HG03432 (cell line): ENCODE measurements at regions not wholly inside any gene's neighbourhood (a gene's known extent, or its start where the extent isn't known, plus 50 kb on each side); places are given as distances from the start of the nearest gene placed in this dataset.
"Not testable (repeated sequence)": the region's sequence is repeated elsewhere in the genome, so short reads cannot be mapped to it uniquely, and the experiment has no call there.

ENCODE experiments used
- ATAC-seq: cut with Tn5 transposase; IDR thresholded peaks from one replicate; pipeline ENCODE4 v1.9.1; 2021; ENCODE audit warnings: mild to moderate bottlenecking, moderate library complexity; ENCODE audit not compliant: unreplicated experiment

DNA sequence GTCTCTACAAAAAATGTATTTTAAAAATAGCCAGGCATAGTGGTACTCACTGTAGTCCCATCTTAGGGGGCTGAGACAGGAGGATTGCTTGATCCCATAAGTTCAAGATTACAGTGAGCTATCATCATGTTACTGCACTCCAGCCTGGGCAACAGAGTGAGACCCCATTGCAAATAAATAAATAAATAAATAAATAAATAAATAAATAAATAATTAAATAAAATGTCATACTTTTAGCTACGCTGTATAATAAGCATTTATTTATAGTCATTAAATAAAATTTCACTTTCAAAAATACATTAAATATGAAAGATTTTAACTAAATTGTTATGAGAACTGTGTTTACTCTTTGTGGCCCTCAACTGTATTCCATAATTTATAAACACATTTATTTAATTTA lies 1124.2 kb downstream of the PCDH7 start:
- ATAC-seq = no peak

DNA sequence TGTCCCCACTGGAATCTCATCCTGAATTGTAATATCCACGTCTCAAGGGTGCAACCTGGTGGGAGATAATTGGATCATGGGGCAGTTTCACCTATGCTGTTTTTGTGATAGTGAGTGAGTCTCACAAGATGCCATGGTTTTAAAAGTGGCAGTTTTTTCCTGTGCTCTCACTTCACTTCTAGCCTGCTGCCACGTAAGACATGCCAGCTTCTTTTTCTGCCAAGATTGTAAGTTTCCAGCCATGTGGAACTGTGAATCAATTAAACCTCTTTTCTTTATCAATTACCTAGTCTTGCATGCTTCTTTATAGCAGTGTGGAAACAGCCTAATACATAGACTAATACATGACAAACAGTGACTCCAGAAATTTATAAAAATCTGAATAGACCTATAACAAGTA lies 1131.8 kb downstream of the PCDH7 start:
- no peak for ATAC-seq

DNA sequence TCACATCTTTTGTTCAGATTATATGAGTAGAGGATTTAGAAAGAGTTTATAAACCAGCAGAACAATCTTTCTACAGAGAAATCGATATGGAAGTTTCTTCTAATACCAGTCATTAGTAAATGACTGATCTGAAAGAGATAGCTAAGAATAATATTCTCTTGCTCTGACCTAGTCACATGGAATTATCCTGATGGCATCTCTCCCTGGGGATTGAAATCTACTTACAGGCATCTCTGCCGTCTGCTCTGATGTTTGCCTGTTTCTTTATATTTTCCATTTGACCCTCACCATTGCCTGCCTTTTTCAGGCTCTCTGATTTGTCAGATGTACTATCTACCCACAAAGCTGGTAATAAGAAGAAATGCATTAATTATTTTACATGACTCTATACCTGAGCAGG lies 1157.3 kb downstream of the PCDH7 start:
- no peak for ATAC-seq

GRCh38 chr4:31880837-31881236 lies 1160.7 kb downstream of the PCDH7 start:
- ATAC-seq = not testable (repeated sequence)

DNA sequence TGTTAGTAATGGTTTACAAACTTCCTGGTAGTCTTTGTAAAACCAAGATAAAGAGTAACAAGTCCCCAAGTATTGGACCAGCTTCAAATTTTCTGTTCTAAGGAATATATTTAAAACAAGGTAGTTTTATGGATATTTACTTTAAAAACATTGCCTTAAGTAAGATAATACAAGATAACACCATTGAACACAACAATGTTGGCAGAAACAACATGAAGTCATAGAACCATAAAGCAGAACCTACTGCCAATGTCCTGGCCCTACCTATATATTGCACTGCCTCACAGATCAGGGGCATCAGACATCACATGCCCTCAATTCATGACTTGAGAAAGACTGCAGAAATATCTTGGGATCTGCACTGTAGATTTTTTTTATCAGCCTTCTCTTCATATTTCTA lies 1176.2 kb downstream of the PCDH7 start:
- no peak for ATAC-seq

GRCh38 chr4:31905363-31905762 lies 1185.2 kb downstream of the PCDH7 start:
- no peak for ATAC-seq

GRCh38 chr4:31908261-31908660 lies 1188.1 kb downstream of the PCDH7 start:
- no peak for ATAC-seq

DNA sequence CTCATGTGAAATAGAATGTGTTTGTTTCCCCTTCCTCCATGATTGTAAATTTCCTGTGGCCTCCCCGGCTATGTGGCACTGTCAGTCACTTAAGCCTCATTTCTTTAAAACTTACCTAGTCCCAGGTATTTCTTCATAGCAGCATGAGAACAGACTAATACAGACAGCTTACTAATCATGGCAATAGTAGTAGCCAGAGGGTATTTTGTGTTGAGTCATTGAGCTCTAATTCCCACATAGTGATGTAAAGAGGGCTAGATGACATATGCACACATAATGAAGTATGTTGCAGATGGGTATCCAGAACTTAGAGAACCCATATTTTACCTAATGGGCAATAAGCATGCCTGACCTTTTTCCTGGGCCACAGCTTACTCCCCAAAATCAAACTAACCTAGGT lies 1197.2 kb downstream of the PCDH7 start:
- ATAC-seq = no peak

DNA sequence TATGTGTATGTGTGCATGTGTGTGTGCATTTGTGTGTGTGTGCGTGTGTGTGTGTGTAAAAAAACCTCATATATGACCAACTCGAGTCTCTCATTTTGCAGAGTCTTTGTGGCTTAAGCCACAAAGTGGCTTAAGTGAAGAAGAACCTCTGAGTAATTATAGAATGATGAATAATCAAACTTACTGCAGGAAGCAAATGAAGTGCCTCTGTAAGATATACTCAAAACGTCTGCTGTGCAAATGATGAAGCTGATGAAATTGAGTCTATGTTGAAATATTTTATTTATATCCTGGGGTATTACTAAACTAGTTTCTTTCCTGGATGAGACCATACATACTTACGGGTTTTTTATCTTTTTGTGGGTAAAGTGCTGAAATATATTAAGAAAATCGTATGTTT lies 1198.7 kb downstream of the PCDH7 start:
- ATAC-seq = no peak

DNA sequence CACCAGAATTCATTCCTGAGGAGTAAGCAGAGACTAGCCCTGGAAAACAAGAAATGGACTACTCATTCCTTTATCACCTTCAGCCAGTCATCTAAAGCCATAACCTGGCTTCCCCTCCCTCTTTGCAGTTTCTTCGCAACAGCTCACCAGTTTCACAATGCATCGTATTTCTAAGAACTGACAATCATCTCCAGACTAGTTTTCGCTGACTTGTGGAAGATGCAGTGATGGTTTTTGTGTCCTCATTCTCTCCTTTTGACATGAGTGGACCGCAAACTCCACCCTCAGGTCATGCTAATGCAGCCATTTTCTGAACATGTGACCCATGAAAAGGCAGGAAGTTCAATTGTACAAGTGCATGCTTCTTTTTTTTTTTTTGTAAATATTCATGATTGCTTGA lies 1203.5 kb downstream of the PCDH7 start:
- no peak for ATAC-seq

GRCh38 chr4:31929676-31930345 lies 1209.6 kb downstream of the PCDH7 start:
- no peak for ATAC-seq

GRCh38 chr4:31946456-31946855 lies 1226.3 kb downstream of the PCDH7 start:
- no peak for ATAC-seq

GRCh38 chr4:31947101-31947500 lies 1226.9 kb downstream of the PCDH7 start:
- no peak for ATAC-seq

GRCh38 chr4:31949045-31949444 lies 1228.9 kb downstream of the PCDH7 start:
- ATAC-seq = no peak

DNA sequence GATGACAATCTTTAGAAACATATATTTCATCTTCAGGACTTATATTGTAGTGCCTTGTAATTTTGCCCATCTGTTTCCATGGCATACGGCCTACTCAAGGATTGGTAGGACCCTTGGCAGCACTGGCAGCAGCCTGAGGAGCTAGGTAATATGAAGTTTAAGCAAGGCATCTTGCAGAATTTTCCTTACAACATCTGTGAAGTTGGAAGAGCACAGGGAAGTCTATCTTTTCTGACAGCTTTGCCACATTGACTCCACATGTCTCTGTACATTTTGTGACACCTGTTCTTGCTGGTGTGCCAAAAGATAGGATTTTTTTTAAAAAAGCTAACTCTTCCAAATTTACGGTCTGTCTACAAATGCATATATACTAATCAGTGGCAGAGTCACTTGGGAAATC lies 1235.2 kb downstream of the PCDH7 start:
- no peak for ATAC-seq

DNA sequence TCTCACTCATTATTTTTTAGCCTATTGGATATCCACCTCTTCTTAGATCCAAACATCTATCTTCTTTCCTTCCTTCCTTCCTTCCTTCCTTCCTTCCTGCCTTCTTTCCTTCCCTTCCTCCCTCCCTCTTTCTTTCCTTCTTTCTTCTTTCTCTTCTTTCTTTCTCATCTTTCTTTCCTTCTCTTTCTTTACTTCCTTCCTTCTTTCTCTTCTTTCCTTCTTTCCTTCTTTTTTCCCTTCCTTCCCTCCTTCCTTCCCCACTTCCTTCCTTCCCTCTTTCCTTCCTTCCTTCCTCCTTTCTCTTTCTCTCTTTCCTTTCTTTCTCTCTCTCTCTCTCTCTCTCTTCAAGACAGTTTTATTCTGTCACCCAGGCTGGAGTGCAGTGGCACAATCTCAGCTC lies 1239.8 kb downstream of the PCDH7 start:
- ATAC-seq = no peak

DNA sequence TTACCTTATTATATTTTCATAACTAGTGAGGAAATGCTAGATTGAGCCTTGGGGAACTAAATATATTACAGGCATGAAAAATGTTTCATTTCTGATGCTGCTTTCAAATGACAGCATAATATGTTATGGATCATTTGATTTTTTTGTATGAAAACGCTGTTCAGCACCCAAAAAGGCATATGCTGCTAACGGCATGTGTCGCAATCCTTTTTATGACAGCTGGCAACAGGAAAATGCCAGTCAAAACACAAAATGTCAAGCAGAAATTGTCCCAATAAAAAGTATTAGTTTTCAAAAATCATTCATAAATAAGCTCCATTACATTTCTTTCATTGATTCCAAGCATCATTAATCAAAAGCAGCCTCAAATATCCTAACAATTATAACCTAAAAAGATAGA lies 1244.5 kb downstream of the PCDH7 start:
- ATAC-seq = no peak

DNA sequence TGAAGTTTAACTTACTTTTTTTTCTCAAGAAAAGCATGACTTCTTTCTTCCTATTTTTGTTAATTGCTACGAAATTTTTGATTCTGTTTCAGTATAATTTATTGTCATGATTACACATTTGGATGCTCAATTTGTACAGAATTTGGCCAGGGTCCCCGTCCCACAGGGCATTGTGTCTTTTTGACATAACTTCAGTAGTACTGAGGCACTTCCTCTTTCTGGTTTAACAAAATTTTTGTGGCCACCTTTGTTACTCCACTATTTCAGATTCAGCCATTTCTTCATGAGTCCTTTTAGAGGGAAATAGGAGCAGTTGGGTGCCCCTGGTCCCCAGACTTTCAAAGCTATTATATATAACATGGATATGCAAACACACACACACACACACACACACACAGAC lies 1248.7 kb downstream of the PCDH7 start:
- no peak for ATAC-seq

DNA sequence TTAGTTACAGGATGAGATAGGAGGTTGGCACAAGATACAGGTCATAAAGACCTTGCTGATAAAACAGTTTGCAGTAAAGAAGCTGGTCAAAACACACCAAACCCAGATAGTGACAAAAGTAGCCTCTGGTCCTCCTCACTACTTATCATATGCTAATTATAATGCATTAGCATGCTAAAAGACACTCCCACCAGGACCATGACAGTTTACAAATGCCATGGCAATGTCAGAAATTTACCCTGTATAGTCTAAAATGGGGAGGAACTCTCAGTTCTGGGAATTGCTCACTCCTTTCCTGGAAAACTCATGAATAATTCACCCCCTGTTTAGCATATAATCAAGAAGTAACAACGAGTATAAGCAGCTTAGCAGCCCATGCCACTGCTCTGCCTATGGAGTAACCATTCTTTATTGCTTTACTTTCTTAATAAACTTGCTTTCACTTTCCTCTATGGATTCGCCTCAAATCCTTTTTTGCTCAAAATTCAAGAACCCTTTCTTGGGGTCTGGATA lies 1254.4 kb downstream of the PCDH7 start:
- ATAC-seq = no peak

DNA sequence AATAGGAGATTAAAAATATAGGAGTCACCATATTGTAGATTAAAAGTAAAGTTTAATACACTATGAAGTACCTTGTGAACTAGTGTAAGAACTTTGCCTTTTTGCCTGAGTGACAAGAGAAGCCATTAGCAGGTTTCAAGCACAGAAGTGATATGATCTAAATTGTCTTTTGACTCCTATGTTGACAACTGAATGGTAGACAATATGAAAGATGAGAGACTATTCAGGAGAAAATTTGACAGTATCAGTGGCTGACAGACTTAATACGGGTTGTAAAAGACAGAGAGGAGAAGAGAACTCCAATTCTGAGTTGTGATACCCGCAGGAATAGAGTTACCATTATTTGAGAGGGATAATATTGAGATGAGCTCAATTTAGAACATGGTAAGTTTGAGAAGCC lies 1259.8 kb downstream of the PCDH7 start:
- ATAC-seq = no peak

DNA sequence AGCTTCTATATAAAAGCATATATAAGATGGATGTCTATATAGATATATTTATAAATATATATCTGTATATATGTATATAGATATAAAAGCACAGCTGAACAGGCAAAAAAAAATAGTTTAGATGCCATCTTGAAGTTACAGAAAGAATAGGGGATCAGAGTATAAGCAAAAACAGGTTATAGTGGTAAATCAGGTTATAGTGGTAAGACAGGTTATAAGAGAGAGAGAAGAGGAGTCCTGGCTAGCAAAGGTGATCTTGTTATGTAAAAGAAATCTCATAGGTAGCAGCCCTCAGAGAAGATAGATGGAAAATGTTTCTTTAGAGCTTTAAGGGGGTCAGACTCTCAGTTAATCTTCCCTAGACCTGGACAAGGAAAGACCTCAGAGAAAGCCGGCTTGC lies 1263.1 kb downstream of the PCDH7 start:
- ATAC-seq = no peak

DNA sequence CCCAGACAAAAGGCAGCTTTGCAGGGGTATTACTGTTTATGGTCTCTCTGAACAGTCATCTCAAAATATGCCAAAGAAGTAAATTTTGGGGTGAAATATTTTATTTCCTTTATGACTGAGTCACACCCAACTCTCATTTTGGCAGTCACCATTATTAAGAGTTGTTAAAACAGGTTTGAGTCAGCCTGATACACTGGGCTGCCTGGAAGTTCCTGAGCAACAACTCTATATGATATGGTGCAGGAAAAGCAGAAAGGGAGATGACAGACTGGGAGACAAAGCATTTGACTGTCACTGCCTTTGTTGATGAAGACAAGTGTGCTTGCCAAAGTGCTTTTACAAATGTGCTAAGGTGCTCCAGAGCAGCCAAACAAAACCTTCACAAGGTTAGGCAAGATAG lies 1263.5 kb downstream of the PCDH7 start:
- no peak for ATAC-seq

GRCh38 chr4:31984872-31985271 lies 1264.7 kb downstream of the PCDH7 start:
- no peak for ATAC-seq
